ENCODE measurements at regions not wholly inside any gene's neighbourhood (a gene's known extent, or its start where the extent isn't known, plus 50 kb on each side); places are given as distances from the start of the nearest gene placed in this dataset.

DNA sequence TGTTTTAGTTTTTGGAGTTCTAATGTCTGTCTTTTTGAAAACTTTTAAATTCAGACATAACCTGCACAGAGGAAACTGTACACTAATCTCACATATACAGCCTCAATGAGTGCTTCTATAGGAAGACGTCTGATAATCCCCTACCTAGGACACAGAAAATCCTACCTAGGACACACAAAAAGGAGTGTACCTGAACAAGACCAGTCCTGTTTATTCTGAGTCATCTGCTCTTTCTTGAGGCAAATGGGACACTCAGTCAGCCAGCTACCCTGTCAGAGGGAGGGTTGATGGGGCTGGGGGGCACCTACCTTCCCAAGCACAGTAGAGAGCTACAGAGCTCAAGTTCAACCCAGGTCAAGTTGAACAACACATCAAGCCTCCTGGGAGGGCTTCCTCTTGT, 346.6 kb upstream of the NCAM1 start:
- DNase-seq: no peak
- H3K36me3 ChIP-seq: no peaks in the 10 kb centered on the region
- WGBS, 3 donors: 92 to 97% (median 96%) methylated on average over 1 of the region's 1 CpG
- no peak overlapping the region for H3K27ac ChIP-seq
- H3K27me3 ChIP-seq: no peaks in the 10 kb centered on the region
- no peak overlapping the region for H3K4me3 ChIP-seq
- no peaks in the 10 kb centered on the region for H3K9me3 ChIP-seq
- TF ChIP-seq, protein P1, sequence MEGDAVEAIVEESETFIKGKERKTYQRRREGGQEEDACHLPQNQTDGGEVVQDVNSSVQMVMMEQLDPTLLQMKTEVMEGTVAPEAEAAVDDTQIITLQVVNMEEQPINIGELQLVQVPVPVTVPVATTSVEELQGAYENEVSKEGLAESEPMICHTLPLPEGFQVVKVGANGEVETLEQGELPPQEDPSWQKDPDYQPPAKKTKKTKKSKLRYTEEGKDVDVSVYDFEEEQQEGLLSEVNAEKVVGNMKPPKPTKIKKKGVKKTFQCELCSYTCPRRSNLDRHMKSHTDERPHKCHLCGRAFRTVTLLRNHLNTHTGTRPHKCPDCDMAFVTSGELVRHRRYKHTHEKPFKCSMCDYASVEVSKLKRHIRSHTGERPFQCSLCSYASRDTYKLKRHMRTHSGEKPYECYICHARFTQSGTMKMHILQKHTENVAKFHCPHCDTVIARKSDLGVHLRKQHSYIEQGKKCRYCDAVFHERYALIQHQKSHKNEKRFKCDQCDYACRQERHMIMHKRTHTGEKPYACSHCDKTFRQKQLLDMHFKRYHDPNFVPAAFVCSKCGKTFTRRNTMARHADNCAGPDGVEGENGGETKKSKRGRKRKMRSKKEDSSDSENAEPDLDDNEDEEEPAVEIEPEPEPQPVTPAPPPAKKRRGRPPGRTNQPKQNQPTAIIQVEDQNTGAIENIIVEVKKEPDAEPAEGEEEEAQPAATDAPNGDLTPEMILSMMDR (IDR thresholded peaks at IDR 0.05): no peak
- TF ChIP-seq EP300 (IDR thresholded peaks at IDR 0.05) (no peak), POLR2A (IDR thresholded peaks at IDR 0.05) (no peak)
- intact Hi-C loops (cut with DNase I): no loop called here
- H3K4me1 ChIP-seq (ENCODE audit: insufficient read depth): no peaks in the 10 kb centered on the region

GRCh38 chr11:112615238-112615637, 346.0 kb upstream of the NCAM1 start:
- Histone ChIP-seq H3K36me3 (no peaks in the 10 kb centered on the region), H3K27ac (no peak overlapping the region), H3K9me3 (no peaks in the 10 kb centered on the region), H3K27me3 (no peaks in the 10 kb centered on the region), H3K4me1 (ENCODE audit: insufficient read depth) (no peaks in the 10 kb centered on the region), H3K4me3 (no peak overlapping the region)
- intact Hi-C loops (cut with DNase I): no loop called here
- TF ChIP-seq EP300 (IDR thresholded peaks at IDR 0.05): no peak
- TF ChIP-seq, protein P1 (IDR thresholded peaks at IDR 0.05): no peak
- no peak for TF ChIP-seq POLR2A (IDR thresholded peaks at IDR 0.05)
- DNase-seq: no peak

DNA sequence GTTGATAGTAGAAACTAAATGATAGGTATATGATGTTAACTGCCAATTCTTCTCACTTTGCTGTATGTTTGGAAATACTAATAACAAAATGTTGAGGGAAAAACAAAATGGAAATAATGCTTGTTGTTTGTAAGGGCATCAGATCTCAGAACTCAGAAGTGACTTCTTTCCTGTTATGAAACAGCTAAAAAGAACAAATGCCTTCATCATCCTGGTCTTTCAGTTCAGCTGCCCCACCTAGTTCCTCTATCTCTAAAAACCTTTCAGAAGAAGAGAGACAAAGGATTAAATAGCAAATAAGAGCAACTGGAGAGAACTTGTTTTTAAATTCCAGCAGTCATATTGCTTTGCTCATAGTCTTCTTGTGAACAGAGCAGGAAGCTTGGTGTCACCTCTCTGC, 345.3 kb upstream of the NCAM1 start:
- intact Hi-C loops (cut with DNase I): no loop called here
- Histone ChIP-seq H3K9me3 (no peaks in the 10 kb centered on the region), H3K27ac (no peak overlapping the region), H3K27me3 (no peaks in the 10 kb centered on the region), H3K4me3 (no peak overlapping the region), H3K36me3 (no peaks in the 10 kb centered on the region), H3K4me1 (ENCODE audit: insufficient read depth) (no peaks in the 10 kb centered on the region)
- no peak for DNase-seq
- TF ChIP-seq, protein P1 (IDR thresholded peaks at IDR 0.05): no peak
- TF ChIP-seq EP300 (IDR thresholded peaks at IDR 0.05): no peak
- TF ChIP-seq POLR2A (IDR thresholded peaks at IDR 0.05): no peak

GRCh38 chr11:112616327-112617097, 344.7 kb upstream of the NCAM1 start:
- H3K4me3 ChIP-seq: no peak overlapping the region
- intact Hi-C loops (cut with DNase I): no loop called here
- H3K36me3 ChIP-seq: no peaks in the 10 kb centered on the region
- H3K27ac ChIP-seq: no peak overlapping the region
- DNase-seq: no peak
- H3K27me3 ChIP-seq: no peaks in the 10 kb centered on the region
- no peaks in the 10 kb centered on the region for H3K4me1 ChIP-seq (ENCODE audit: insufficient read depth)
- no peak for TF ChIP-seq POLR2A (IDR thresholded peaks at IDR 0.05)
- no peaks in the 10 kb centered on the region for H3K9me3 ChIP-seq
- WGBS, 3 donors: 85 to 93% (median 88%) methylated on average over 4 of the region's 4 CpGs

DNA sequence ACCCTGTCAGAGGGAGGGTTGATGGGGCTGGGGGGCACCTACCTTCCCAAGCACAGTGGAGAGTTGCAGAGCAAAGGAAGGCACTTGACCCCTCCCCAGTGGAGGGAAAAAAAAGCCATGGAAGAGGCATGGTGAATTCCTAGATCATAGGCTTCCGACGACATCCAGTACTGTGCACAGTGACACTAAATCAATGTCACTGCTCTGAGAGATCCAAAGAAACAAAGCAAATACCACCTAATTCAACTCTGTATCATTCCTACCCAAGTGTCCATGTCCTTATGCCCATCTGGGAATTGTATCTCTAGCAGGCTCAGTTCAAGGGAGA, 344.2 kb upstream of the NCAM1 start:
- H3K4me3 ChIP-seq: no peak overlapping the region
- intact Hi-C loops (cut with DNase I): no loop called here
- no peaks in the 10 kb centered on the region for H3K9me3 ChIP-seq
- H3K27ac ChIP-seq: no peak overlapping the region
- DNase-seq: no peak
- H3K36me3 ChIP-seq: no peaks in the 10 kb centered on the region
- TF ChIP-seq EP300 (IDR thresholded peaks at IDR 0.05): no peak
- TF ChIP-seq, protein P1 (IDR thresholded peaks at IDR 0.05): no peak
- TF ChIP-seq POLR2A (IDR thresholded peaks at IDR 0.05): no peak
- no peaks in the 10 kb centered on the region for H3K4me1 ChIP-seq (ENCODE audit: insufficient read depth)
- no peaks in the 10 kb centered on the region for H3K27me3 ChIP-seq
- WGBS, 3 donors: 94 to 96% (median 95%) methylated on average over 2 of the region's 2 CpGs

Data from ovary (tissue), 7 donors.